PFSK-1 (cell line): ENCODE measurements at regions not wholly inside any gene's neighbourhood (a gene's known extent, or its start where the extent isn't known, plus 50 kb on each side); places are given as distances from the start of the nearest gene placed in this dataset.

Experiments used
- POLR2AphosphoS5 ChIP-seq: IDR thresholded peaks from 2 replicates; pipeline ENCODE4 v1.6.1; 2012; ENCODE audit warnings: low read depth, mild to moderate bottlenecking, control low read depth, low read length, moderate library complexity
- SIN3A ChIP-seq: IDR thresholded peaks from 2 replicates; pipeline ENCODE4 v1.6.1; 2012; ENCODE audit warnings: mild to moderate bottlenecking, low read length, moderate library complexity, borderline replicate concordance; ENCODE audit not compliant: insufficient read depth
- TF ChIP-seq, protein P1 (sequence below), 2 experiments: IDR thresholded peaks; 2 replicates each; pipeline versions ENCODE4 v1.6.1 to v1.8.0; 2011 to 2012; ENCODE audit warnings: low read depth in 2 of 2, low read length in 2 of 2, control low read depth in 1 of 2, inconsistent platforms in 1 of 2, mild to moderate bottlenecking in 1 of 2, moderate library complexity in 1 of 2; ENCODE audit not compliant: insufficient read depth in 1 of 2

DNA sequence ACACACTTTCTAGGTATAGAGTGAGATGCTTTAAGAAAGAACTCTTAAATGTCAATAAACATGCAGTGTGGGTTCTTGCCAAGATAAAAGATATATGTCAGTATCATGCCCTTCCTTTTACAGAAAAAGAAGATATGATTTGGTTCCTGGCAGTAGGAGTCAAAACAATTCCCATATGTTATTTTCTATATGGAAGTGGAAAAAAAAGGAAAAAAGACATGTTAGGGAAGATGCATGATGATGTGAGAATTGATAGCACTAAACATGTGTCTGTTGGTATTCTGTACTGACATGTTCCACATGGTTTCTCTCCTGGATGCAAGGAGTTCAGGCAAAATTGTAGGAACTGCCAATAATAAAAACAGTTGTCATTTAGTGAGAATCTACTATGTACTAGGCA, 318.8 kb upstream of the DACH1 start:
- TF ChIP-seq POLR2AphosphoS5: no peak
- TF ChIP-seq, protein P1, sequence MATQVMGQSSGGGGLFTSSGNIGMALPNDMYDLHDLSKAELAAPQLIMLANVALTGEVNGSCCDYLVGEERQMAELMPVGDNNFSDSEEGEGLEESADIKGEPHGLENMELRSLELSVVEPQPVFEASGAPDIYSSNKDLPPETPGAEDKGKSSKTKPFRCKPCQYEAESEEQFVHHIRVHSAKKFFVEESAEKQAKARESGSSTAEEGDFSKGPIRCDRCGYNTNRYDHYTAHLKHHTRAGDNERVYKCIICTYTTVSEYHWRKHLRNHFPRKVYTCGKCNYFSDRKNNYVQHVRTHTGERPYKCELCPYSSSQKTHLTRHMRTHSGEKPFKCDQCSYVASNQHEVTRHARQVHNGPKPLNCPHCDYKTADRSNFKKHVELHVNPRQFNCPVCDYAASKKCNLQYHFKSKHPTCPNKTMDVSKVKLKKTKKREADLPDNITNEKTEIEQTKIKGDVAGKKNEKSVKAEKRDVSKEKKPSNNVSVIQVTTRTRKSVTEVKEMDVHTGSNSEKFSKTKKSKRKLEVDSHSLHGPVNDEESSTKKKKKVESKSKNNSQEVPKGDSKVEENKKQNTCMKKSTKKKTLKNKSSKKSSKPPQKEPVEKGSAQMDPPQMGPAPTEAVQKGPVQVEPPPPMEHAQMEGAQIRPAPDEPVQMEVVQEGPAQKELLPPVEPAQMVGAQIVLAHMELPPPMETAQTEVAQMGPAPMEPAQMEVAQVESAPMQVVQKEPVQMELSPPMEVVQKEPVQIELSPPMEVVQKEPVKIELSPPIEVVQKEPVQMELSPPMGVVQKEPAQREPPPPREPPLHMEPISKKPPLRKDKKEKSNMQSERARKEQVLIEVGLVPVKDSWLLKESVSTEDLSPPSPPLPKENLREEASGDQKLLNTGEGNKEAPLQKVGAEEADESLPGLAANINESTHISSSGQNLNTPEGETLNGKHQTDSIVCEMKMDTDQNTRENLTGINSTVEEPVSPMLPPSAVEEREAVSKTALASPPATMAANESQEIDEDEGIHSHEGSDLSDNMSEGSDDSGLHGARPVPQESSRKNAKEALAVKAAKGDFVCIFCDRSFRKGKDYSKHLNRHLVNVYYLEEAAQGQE (IDR thresholded peaks at IDR 0.05; ENCODE audit: insufficient read depth in 1 of 2, low read depth in 2 of 2, low read length in 2 of 2): no peak
- no peak for TF ChIP-seq SIN3A
